VCaP (cell line): ENCODE measurements at regions not wholly inside any gene's neighbourhood (a gene's known extent, or its start where the extent isn't known, plus 50 kb on each side); places are given as distances from the start of the nearest gene placed in this dataset.
"Not testable (repeated sequence)": the region's sequence is repeated elsewhere in the genome, so short reads cannot be mapped to it uniquely, and the experiment has no call there.

ENCODE experiments used
- H3K27ac ChIP-seq: fragments of 450-650 bp; 2 replicates; pipeline ENCODE4 v1.5.1; 2017
- TF ChIP-seq, protein P1 (sequence below): fragments of 450-650 bp; conservative IDR thresholded peaks from 2 replicates; pipeline ENCODE4 v1.5.1; 2017; ENCODE audit warnings: mild to moderate bottlenecking, moderate library complexity

DNA sequence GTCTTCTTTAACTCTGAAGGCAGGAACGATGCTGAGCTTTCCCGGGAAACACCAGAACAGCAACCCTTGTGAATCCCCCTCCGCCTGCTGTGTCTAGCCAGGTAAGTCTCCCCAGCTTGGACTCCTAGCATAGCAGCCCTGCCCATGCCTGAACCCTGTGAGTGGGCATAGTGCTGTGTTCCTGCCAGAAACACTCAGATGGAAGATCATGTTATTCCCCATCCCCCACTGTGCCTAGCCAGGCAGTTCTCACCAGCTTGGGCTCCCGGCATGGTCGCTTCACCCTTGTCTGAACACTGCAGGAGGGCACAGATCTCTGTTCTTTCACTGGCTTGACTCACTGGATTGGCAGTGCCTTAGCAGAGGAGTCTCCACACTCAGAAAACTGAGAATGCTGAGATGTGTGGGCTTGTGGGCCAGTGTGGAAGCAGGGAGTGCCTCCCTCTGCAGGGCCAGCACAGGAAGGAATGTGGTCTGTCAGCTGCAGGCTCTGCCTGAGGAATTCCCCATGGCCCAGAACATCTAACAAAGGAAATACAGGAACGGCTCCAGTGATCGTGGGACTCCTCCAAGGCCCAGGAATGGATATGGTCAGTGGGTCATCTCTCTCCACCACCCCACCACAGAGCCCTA, 440.1 kb upstream of the ADGRB3 start:
- TF ChIP-seq, protein P1, sequence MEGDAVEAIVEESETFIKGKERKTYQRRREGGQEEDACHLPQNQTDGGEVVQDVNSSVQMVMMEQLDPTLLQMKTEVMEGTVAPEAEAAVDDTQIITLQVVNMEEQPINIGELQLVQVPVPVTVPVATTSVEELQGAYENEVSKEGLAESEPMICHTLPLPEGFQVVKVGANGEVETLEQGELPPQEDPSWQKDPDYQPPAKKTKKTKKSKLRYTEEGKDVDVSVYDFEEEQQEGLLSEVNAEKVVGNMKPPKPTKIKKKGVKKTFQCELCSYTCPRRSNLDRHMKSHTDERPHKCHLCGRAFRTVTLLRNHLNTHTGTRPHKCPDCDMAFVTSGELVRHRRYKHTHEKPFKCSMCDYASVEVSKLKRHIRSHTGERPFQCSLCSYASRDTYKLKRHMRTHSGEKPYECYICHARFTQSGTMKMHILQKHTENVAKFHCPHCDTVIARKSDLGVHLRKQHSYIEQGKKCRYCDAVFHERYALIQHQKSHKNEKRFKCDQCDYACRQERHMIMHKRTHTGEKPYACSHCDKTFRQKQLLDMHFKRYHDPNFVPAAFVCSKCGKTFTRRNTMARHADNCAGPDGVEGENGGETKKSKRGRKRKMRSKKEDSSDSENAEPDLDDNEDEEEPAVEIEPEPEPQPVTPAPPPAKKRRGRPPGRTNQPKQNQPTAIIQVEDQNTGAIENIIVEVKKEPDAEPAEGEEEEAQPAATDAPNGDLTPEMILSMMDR: no peak
- H3K27ac ChIP-seq: no peak overlapping the region

DNA sequence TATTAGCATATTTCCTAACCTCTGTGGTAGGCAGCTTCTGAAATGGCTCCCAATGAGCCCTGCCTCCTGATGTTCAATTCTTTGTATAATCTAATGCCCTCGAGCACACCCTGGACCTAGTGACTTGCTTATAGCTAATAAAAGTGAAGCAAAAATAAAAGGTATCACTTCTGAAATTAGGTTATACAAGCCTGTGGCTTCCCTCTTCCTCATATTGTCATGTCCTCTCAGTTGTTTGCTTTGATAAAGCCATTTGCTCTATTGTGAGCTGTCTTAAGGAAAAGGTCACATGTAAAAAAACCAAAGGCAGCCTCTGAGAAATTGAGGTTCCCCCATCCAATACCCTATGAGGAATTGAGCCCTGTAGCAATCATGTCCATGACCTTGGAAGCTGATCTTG, 442.1 kb upstream of the ADGRB3 start:
- TF ChIP-seq, protein P1: no peak
- H3K27ac ChIP-seq: no peak overlapping the region

DNA sequence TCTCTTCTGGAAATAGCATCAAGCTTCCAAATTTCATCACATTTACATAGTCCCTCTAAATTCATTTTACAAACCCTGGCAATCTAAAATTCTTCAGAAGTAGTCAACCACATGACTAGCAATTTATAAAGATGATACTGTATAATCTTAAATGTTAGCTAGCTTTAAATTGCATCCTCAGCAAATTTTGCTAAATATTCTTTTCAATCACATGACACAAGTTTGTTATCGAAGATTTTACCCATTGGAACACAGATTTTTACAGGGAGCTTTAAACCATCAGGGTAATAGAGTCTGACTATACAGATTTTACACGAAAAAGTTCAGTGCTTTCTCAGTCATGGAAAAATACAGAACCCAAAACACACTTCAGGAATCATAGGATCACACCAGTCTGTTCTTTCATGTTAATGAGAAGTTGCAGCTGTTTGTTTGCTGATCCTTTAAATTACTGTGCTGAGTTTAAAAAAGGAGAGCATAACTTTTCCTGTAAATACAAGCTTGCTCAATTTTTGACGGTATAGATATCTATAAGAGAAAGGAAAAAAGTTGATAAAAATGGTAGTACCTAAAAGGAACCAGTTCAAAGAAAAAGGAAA, 445.8 kb upstream of the ADGRB3 start:
- H3K27ac ChIP-seq: no peak overlapping the region
- TF ChIP-seq, protein P1: no peak

DNA sequence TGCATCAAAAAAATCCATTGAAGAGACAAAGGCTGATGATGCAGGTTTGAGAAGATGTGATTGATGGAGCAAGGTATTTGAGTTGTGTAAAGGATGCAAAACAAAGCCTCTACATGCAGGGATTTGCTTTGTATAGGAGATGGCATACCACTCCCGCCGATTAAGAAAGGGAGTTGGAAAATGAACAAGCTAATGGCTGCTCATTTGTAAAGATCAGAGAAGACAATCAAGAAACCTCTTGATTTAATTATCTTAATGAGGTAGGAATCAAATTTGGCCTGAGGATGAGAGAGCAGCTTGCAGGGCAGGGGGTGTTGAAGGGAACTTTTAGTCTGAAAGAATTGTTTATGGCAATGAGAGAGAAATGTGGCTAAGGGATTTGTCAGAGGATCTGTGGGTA, 448.2 kb upstream of the ADGRB3 start:
- TF ChIP-seq, protein P1: no peak
- H3K27ac ChIP-seq: no peak overlapping the region

DNA sequence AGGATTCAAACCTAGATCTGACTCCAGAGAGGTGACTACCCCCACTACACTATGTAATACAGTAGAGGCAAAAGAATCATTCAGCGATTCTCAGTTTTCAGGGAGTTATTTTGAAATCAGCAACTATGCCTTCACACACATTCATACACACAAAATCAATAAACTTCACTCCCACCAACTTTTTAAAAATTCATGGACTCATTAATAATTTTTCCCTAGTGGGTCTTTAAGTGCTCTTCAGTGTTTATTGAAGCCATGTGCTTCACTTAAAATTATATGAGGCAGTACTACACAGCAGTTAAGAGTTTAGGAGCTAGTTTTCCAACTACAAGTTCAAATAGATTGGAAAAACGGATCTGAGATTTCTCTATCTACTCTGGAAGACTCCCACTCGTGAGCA, 452.7 kb upstream of the ADGRB3 start:
- TF ChIP-seq, protein P1: no peak
- no peak overlapping the region for H3K27ac ChIP-seq

DNA sequence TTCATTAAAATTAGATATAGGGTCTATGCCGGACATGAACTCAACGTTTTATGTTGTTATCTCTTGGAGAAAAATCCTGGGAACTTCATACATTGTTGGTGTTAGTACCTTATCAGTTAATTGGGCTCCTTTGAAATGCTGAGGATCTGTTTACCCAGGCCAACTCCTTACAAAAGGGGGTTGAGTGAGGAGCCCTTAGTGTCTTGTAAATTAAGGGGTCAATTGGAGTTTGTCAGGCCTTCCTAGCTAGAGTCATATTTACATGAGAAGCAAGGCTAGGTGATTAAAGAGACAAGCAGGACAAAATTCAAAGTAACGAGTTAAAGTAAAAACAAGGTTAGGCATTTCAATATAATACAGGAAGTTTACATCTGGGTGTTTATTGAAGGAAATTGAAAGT, 454.1 kb upstream of the ADGRB3 start:
- H3K27ac ChIP-seq: not testable (repeated sequence)

DNA sequence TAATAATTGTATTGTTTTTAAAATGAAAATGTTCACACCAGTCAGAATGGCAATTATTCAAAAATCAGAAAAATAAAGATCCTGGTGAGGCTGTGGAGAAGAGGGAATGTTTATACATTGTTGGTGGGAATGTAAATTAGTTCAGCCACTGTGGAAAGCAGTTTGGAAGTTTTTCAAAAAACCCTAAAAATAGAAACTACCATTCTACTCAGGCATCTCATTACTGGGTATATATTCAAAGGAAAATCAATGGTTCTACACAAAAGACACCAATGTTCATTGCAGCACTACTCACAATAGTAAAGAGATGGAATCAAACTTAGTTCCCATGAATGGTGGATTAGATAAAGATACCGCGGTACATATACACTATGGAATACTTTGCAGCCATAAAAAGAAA, 461.5 kb upstream of the ADGRB3 start:
- TF ChIP-seq, protein P1: no peak
- no peak overlapping the region for H3K27ac ChIP-seq

DNA sequence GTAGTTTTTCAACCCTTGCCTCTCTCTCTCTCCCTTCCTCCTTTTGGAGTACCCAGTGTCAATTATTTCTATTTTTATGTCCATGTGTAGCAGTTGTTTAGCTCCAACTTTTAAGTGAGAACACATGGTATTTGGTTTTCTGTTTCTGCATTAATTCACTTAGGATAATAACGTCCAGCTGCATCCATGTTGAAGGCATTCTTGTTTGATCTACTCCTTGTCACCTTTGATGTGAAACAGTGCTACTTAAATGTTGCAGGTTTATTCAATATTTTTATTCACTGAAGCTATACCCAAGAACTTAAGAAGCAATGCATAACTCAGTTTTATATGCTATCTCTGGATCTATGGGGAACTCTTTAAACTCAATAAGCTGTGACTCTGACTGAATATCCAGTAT, 465.2 kb upstream of the ADGRB3 start:
- TF ChIP-seq, protein P1: no peak
- H3K27ac ChIP-seq: no peak overlapping the region
